Naive thymus-derived CD4-positive, alpha-beta T cell (primary cell): ENCODE measurements at regions not wholly inside any gene's neighbourhood (a gene's known extent, or its start where the extent isn't known, plus 50 kb on each side); places are given as distances from the start of the nearest gene placed in this dataset.

Experiments used
- ATAC-seq: fragments of 150-1000 bp; cut with Tn5 transposase; 2 replicates; pipeline ENCODE4 v1.10.0; 2021; ENCODE audit warnings: mild to moderate bottlenecking, moderate library complexity
- CTCF ChIA-PET: fragments of 350-600 bp; sonication (Branson Sonifier 250); formaldehyde crosslinking; loops from one replicate; lab custom pipeline; 2021; ENCODE audit warnings: antibody characterized with exemption; lab: Charles Lee
- POLR2A ChIA-PET: fragments of 350-600 bp; sonication (Branson Sonifier 250); formaldehyde crosslinking; loops from one replicate; lab custom pipeline; 2021; ENCODE audit warnings: antibody characterized with exemption, inconsistent platforms; lab: Charles Lee
- DNase-seq, 9 donors: peaks; one replicate each; pipeline versions ENCODE4 v3.0.0 to v3.0.0-alpha.2; 2020 to 2022; ENCODE audit warnings: mixed read lengths in 1 of 9
- H3K27ac ChIP-seq: one replicate; pipeline ENCODE4 v1.7.0; 2013; ENCODE audit warnings: mild to moderate bottlenecking, low read depth, low read length, moderate library complexity
- H3K27me3 ChIP-seq, 2 donors: one replicate each; pipeline ENCODE4 v1.7.0; 2013; ENCODE audit warnings: low read length in 2 of 2, mild to moderate bottlenecking in 2 of 2, moderate library complexity in 2 of 2; ENCODE audit not compliant: control insufficient read depth in 2 of 2, insufficient read depth in 2 of 2
- H3K36me3 ChIP-seq, 3 experiments: 1 replicate in 2 of 3; 2 replicates in 1 of 3; pipeline ENCODE4 v1.7.0; 2013; ENCODE audit warnings: low read length in 3 of 3, mild to moderate bottlenecking in 3 of 3, moderate library complexity in 1 of 3; ENCODE audit not compliant: insufficient read depth in 3 of 3, control insufficient read depth in 2 of 3
- H3K4me1 ChIP-seq, 2 donors: one replicate each; pipeline ENCODE4 v1.7.0; 2013; ENCODE audit warnings: low read length in 2 of 2, mild to moderate bottlenecking in 2 of 2, moderate library complexity in 1 of 2; ENCODE audit not compliant: control insufficient read depth in 2 of 2, insufficient read depth in 2 of 2
- H3K4me3 ChIP-seq: 2 replicates; pipeline ENCODE4 v1.7.0; 2013; ENCODE audit warnings: mild to moderate bottlenecking, low read length
- H3K9me3 ChIP-seq, 3 experiments: 1 replicate in 2 of 3; 2 replicates in 1 of 3; pipeline ENCODE4 v1.7.0; 2013; ENCODE audit warnings: low read length in 3 of 3; ENCODE audit not compliant: control insufficient read depth in 2 of 3
- H3K27ac Mint-ChIP-seq, 9 donors: one replicate each; pipeline ENCODE4 v1.8.0; 2020 to 2022; ENCODE audit warnings: mixed read lengths in 9 of 9, mild to moderate bottlenecking in 8 of 9, moderate library complexity in 5 of 9, inconsistent platforms in 2 of 9
- H3K27me3 Mint-ChIP-seq, 5 donors: one replicate each; pipeline ENCODE4 v1.8.0; 2021 to 2022; ENCODE audit warnings: mixed read lengths in 5 of 5, mild to moderate bottlenecking in 1 of 5
- H3K36me3 Mint-ChIP-seq, 5 donors: one replicate each; pipeline ENCODE4 v1.8.0; 2020 to 2022; ENCODE audit warnings: mixed read lengths in 5 of 5, mild to moderate bottlenecking in 3 of 5, inconsistent platforms in 1 of 5
- H3K4me1 Mint-ChIP-seq, 7 donors: one replicate each; pipeline ENCODE4 v1.8.0; 2020 to 2022; ENCODE audit warnings: mixed read lengths in 7 of 7, mild to moderate bottlenecking in 3 of 7, inconsistent platforms in 1 of 7
- H3K4me3 Mint-ChIP-seq, 10 donors: one replicate each; pipeline ENCODE4 v1.8.0; 2020 to 2022; ENCODE audit warnings: mild to moderate bottlenecking in 10 of 10, mixed read lengths in 10 of 10, moderate library complexity in 6 of 10, inconsistent platforms in 2 of 10
- H3K9me3 Mint-ChIP-seq, 11 donors: one replicate each; pipeline ENCODE4 v1.8.0; 2020 to 2022; ENCODE audit warnings: mixed read lengths in 11 of 11, mild to moderate bottlenecking in 4 of 11, inconsistent platforms in 1 of 11, moderate library complexity in 1 of 11
- intact Hi-C, 2 donors: fragments of 100-400 bp; cut with micrococcal nuclease; formaldehyde crosslinking; loops; one replicate each; pipeline ENCODE4 v1.15.1; 2023

GRCh38 chr13:54975676-54976075, 1947.1 kb downstream of the OLFM4 start:
- Mint-ChIP-seq H3K27me3 (no peaks in the 10 kb centered on the region), H3K4me1 (no peaks in the 10 kb centered on the region), H3K36me3 (peaks cover 0 to 3% (median 0%) of the 10 kb centered on the region in 5 donors), H3K27ac (no peak overlapping the region), H3K4me3 (no peak overlapping the region), H3K9me3 (peaks cover 0 to 23% (median 4%) of the 10 kb centered on the region in 11 donors)
- Histone ChIP-seq H3K9me3 (no peaks in the 10 kb centered on the region), H3K27me3 (no peaks in the 10 kb centered on the region), H3K4me1 (no peaks in the 10 kb centered on the region), H3K27ac (no peak overlapping the region), H3K36me3 (no peaks in the 10 kb centered on the region), H3K4me3 (no peak overlapping the region)
- ATAC-seq (no peak), DNase-seq (no peak)
- ChIA-PET POLR2A (no interaction called here), CTCF (no interaction called here)
- intact Hi-C loops: no loop called here

- CTCF ChIA-PET: no interaction called here
- Histone ChIP-seq H3K4me1 (no peaks in the 10 kb centered on the region), H3K27ac (no peak overlapping the region), H3K36me3 (no peaks in the 10 kb centered on the region), H3K27me3 (no peaks in the 10 kb centered on the region), H3K4me3 (no peak overlapping the region), H3K9me3 (no peaks in the 10 kb centered on the region)
- no peaks in the 10 kb centered on the region for H3K36me3 Mint-ChIP-seq
- no peaks in the 10 kb centered on the region for H3K27me3 Mint-ChIP-seq
- intact Hi-C loops: no loop called here
- H3K4me1 Mint-ChIP-seq: no peaks in the 10 kb centered on the region
- POLR2A ChIA-PET: no interaction called here
- no peak overlapping the region for H3K4me3 Mint-ChIP-seq
- H3K9me3 Mint-ChIP-seq: peaks cover 0 to 20% (median 8%) of the 10 kb centered on the region in 11 donors
- no peak overlapping the region for H3K27ac Mint-ChIP-seq
- DNase-seq: no peak
- ATAC-seq: no peak
These were observed 1952.0 kb downstream of the OLFM4 start for GRCh38 chr13:54980651-54981050.

- Histone ChIP-seq H3K4me1 (no peaks in the 10 kb centered on the region), H3K27me3 (no peaks in the 10 kb centered on the region), H3K27ac (no peak overlapping the region), H3K4me3 (no peak overlapping the region), H3K9me3 (no peaks in the 10 kb centered on the region), H3K36me3 (no peaks in the 10 kb centered on the region)
- Mint-ChIP-seq H3K27me3 (no peaks in the 10 kb centered on the region), H3K4me1 (no peaks in the 10 kb centered on the region), H3K27ac (no peak overlapping the region), H3K4me3 (no peak overlapping the region), H3K9me3 (peaks cover 2 to 21% (median 10%) of the 10 kb centered on the region in 11 donors), H3K36me3 (no peaks in the 10 kb centered on the region)
- CTCF ChIA-PET: no interaction called here
- DNase-seq: no peak
- intact Hi-C loops: no loop called here
- POLR2A ChIA-PET: no interaction called here
- ATAC-seq: no peak
These were observed 1960.8 kb downstream of the OLFM4 start for GRCh38 chr13:54989418-54989817.

GRCh38 chr13:54999399-54999907, 1970.8 kb downstream of the OLFM4 start:
- H3K4me1 ChIP-seq: no peaks in the 10 kb centered on the region
- DNase-seq (no peak), ATAC-seq (no peak)
- H3K27me3 Mint-ChIP-seq: no peaks in the 10 kb centered on the region
- H3K36me3 ChIP-seq: no peaks in the 10 kb centered on the region
- H3K4me1 Mint-ChIP-seq: no peaks in the 10 kb centered on the region
- ChIA-PET POLR2A (no interaction called here), CTCF (no interaction called here)
- H3K36me3 Mint-ChIP-seq: no peaks in the 10 kb centered on the region
- H3K4me3 ChIP-seq: no peak overlapping the region
- no peaks in the 10 kb centered on the region for H3K27me3 ChIP-seq
- no peaks in the 10 kb centered on the region for H3K9me3 ChIP-seq
- peaks cover 2 to 30% (median 7%) of the 10 kb centered on the region in 11 donors for H3K9me3 Mint-ChIP-seq
- no peak overlapping the region for H3K27ac Mint-ChIP-seq
- no peak overlapping the region for H3K4me3 Mint-ChIP-seq
- no peak overlapping the region for H3K27ac ChIP-seq
- intact Hi-C loops: no loop called here

- Mint-ChIP-seq H3K27me3 (no peaks in the 10 kb centered on the region), H3K4me3 (no peak overlapping the region), H3K4me1 (no peaks in the 10 kb centered on the region), H3K9me3 (peaks cover 2 to 30% (median 7%) of the 10 kb centered on the region in 11 donors), H3K36me3 (no peaks in the 10 kb centered on the region), H3K27ac (no peak overlapping the region)
- DNase-seq (no peak), ATAC-seq (no peak)
- Histone ChIP-seq H3K27me3 (no peaks in the 10 kb centered on the region), H3K27ac (no peak overlapping the region), H3K9me3 (no peaks in the 10 kb centered on the region), H3K4me1 (no peaks in the 10 kb centered on the region), H3K36me3 (no peaks in the 10 kb centered on the region), H3K4me3 (no peak overlapping the region)
- POLR2A ChIA-PET: no interaction called here
- intact Hi-C loops: no loop called here
- CTCF ChIA-PET: no interaction called here
These were observed 1971.4 kb downstream of the OLFM4 start for GRCh38 chr13:55000043-55000442.

- Mint-ChIP-seq H3K4me1 (no peaks in the 10 kb centered on the region), H3K36me3 (peaks cover 0 to 1% (median 0%) of the 10 kb centered on the region in 5 donors), H3K9me3 (peaks cover 3 to 30% (median 7%) of the 10 kb centered on the region in 11 donors), H3K27me3 (no peaks in the 10 kb centered on the region), H3K4me3 (no peak overlapping the region), H3K27ac (no peak overlapping the region)
- no peak overlapping the region for H3K4me3 ChIP-seq
- ATAC-seq (no peak), DNase-seq (no peak)
- POLR2A ChIA-PET: no interaction called here
- H3K36me3 ChIP-seq: no peaks in the 10 kb centered on the region
- intact Hi-C loops: no loop called here
- H3K9me3 ChIP-seq: no peaks in the 10 kb centered on the region
- H3K4me1 ChIP-seq: no peaks in the 10 kb centered on the region
- CTCF ChIA-PET: no interaction called here
- H3K27ac ChIP-seq: no peak overlapping the region
- no peaks in the 10 kb centered on the region for H3K27me3 ChIP-seq
These were observed 1972.2 kb downstream of the OLFM4 start for GRCh38 chr13:55000844-55001243.

- Mint-ChIP-seq H3K4me3 (no peak overlapping the region), H3K27me3 (no peaks in the 10 kb centered on the region), H3K9me3 (peaks cover 5 to 34% (median 8%) of the 10 kb centered on the region in 11 donors), H3K36me3 (peaks cover 0 to 5% (median 0%) of the 10 kb centered on the region in 5 donors), H3K27ac (no peak overlapping the region), H3K4me1 (no peaks in the 10 kb centered on the region)
- POLR2A ChIA-PET: no interaction called here
- H3K9me3 ChIP-seq: no peaks in the 10 kb centered on the region
- ATAC-seq: no peak
- DNase-seq: no peak
- H3K4me1 ChIP-seq: no peaks in the 10 kb centered on the region
- H3K27ac ChIP-seq: no peak overlapping the region
- no peaks in the 10 kb centered on the region for H3K27me3 ChIP-seq
- H3K4me3 ChIP-seq: no peak overlapping the region
- no peaks in the 10 kb centered on the region for H3K36me3 ChIP-seq
- CTCF ChIA-PET: no interaction called here
- intact Hi-C loops: no loop called here
These were observed 1973.3 kb downstream of the OLFM4 start for GRCh38 chr13:55001881-55002280.
